ENCODE measurements at regions not wholly inside any gene's neighbourhood (a gene's known extent, or its start where the extent isn't known, plus 50 kb on each side); places are given as distances from the start of the nearest gene placed in this dataset.
"Not testable (repeated sequence)": the region's sequence is repeated elsewhere in the genome, so short reads cannot be mapped to it uniquely, and the experiment has no call there.

DNA sequence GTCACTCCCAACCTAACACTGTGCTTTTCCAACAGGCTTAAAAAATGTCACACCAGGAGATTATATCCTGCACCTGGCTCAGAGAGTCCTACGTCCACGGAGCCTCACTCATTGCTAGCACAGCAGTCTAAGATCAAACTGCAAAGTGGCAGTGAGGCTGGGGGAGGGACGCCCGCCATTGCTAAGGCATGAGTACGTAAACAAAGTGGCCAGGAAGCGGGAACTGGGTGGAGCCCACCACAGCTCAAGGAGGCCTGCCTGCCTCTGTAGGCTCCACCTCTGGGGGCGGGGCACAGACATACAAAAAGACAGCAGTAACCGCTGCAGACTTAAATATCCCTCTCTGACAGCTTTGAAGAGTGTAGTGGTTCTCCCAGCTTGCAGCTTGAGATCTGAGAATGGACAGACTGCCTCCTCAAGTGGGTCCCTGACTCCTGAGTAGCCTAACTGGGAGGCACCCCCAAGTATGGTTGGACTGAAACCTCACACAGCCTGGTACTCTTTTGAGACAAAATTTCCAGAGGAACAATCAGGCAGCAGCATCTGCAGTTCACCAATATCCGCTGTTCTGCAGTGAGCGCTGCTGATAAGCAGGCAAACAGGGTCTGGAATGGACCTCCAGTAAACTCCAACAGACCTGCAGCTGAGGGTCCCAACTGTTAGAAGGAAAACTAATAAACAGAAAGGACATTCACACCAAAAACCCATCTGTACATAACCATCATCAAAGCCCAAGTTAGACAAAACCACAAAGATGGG is 2986.4 kb upstream of the OR11H1 start:
- DNase-seq = not testable (repeated sequence)

DNA sequence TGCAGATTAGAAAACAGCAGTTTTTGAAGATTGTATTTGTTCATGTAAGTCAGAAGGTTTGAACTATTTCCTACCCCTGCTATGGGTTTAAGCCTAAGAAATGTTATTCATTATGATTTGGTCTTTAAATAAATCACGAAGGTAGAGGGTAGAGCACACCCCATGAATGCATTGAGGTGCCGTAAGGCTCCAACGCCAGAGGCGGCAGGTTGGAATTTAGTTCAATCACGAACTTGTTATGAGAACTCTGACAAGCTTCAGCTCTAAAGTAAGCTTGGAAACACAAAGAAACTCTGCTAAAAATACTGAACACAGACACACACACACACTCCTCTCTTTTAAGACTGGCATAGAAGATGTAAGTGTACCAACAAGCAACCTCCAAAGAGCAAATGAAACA is 2974.6 kb upstream of the OR11H1 start:
- DNase-seq = not testable (repeated sequence)

DNA sequence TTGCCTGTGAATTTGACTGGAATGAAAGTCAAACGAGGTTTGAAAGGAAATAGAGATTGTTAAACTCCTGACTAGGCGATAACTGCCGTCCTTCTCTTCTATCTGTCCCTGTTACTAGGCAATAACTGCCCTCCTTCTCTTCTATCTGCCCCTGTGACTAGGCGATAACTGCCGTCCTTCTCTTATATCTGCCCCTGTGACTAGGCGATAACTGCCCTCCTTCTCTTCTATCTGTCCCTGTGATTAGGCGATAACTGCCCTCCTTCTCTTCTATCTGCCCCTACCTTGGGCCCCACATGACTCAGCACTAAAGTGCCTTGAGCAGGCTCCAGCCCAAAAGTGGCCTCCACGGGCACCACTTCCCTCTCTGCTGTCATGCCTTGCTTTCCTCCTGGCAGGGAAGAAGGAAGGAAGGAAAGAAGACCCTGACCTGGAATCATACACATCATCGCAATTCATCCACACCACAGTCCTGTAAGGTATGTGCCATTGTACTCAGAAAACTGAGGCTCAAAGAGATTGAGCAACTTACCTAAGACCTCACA is 2973.3 kb upstream of the OR11H1 start:
- DNase-seq = not testable (repeated sequence)

DNA sequence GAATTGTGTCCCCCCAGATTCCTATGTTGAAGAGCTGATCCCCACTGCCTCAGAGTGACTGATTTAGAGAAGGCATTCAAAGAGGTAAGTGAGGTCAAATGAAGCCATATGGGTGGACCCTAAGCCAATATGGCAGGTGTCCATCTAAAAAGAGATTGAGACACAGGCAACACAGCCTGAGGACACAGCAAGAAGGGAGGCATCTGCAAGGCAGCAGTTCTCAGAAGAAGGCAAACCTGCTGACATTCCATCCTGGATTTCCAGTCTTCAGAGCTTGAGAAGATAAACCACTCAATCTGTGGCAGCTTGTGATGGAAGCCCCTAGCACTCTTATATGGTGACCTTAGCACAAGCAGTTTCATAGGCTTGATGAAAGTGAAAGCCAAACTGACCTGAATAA is 2956.5 kb upstream of the OR11H1 start:
- not testable (repeated sequence) for DNase-seq

DNA sequence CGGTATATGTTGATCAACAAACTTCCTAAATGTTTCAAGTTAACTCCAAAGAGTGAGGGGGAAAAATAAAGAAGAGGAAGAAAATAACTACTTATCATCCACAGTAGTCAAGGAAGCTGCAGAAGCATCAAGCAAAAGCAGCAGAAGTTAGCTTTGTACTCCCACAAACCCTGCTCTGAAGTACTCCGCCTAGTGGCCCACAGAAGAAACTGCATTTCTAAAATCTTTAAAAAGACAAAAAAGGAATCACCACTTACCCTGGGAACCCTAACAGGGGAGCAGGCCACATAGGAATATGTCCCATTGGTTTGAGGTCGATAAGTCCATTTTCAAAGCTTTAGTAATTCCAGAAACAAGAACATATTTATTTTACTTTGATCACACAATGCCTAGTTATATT is 2948.3 kb upstream of the OR11H1 start:
- DNase-seq = not testable (repeated sequence)

DNA sequence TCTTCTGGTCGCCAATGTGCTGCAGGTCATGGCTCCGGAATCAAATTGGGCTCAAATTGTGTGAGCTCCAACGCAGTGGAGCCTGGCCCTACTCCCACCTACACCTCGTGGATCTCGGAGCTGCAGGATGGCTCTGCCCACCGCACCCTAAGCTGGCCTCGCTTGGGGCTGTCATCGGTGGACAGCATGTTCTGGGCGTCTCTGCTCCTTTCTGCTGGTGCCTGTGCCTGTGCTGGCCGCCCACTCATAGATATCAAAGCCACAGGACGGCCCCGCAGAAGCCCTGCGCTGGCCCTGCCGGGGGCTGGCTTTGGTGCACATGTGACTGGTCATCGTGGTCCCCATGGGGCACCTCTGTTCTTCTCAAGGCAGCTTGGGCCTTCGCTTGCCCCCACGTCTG is 2943.5 kb upstream of the OR11H1 start:
- not testable (repeated sequence) for DNase-seq

- DNase-seq = not testable (repeated sequence)
Observed at GRCh38 chr22:12584874-12585273, 2943.1 kb upstream of the OR11H1 start.

DNA sequence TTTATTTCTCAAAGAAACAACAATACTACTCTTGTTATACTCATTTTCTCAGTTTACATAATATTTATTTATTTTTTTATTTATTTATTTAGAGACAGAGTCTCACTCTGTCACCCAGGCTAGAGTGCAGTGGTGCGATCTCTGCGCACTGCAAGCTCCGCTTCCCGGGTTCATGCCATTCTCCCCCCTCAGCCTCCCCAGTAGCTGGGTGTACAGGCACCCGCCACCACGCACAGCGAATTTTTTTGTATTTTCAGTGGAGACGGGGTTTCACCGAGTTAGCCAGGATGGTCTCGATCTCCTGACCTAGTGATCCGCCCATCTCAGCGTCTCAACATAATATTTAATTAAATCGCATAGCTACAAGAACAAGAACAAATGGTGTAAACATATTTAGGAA is 2932.3 kb upstream of the OR11H1 start:
- not testable (repeated sequence) for DNase-seq

DNA sequence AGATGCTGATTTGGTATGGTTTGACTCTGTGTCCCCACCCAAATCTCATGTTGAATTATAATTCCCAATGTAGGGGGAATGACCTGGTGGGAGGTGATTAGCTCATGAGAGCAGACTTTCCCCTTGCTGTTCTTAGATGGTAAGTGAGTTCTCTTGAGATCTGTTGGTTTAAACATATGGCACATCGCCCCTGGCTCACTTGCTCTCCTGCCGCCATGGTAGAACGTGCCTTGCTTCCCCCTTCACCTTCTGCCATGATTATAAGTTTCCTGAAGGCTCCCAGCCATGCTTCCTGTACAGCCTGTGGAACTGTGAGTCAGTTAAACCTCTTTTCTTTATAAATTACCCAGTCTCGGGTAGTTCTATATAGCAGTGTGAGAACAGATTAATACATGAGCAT is 2930.2 kb upstream of the OR11H1 start:
- not testable (repeated sequence) for DNase-seq

- DNase-seq = not testable (repeated sequence)
Observed at GRCh38 chr22:12601510-12601869, 2926.5 kb upstream of the OR11H1 start.

GRCh38 chr22:12601870-12602779 is 2925.9 kb upstream of the OR11H1 start:
- DNase-seq = peak; percentile 69

DNA sequence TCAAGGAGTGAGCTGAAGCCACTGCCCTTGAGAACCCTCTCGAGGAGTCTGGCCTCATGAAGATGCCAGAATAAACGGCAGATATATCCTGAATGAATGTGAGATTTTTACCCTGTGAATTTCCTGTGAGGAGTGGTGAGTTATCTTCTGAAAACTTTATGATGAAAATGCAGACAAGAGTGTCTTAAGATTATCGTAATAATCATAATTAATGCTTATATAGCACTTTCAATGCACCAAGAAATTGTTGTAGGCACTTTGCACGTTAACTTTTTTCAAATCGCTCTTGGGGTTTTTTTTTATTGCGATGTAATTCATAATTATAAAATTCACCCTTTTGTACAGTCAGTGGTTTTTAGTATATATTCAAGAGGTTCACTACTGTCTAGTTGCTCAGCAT is 2924.6 kb upstream of the OR11H1 start:
- DNase-seq = not testable (repeated sequence)

GRCh38 chr22:12603833-12604232 is 2924.2 kb upstream of the OR11H1 start:
- not testable (repeated sequence) for DNase-seq

GRCh38 chr22:12608454-12608853 is 2919.5 kb upstream of the OR11H1 start:
- DNase-seq = not testable (repeated sequence)

DNA sequence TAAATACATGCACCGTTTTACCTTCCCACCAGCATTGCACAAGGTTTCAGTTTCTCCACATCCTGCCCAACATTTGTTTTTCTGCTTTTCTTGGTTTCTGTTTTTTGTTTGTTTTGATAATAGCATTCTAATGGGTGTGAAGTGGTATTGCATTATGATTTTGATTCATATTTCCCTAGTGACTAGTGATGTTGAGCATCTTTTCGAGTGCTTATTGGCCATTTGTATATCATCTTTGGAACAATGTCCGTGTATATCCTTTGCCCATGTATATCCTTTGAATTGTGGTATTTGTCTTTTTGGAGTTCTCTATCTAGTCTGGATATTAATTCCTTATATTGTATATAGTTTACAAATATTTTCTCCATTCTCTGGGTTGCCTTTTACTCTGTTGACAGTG is 2914.8 kb upstream of the OR11H1 start:
- no peak for DNase-seq

DNA sequence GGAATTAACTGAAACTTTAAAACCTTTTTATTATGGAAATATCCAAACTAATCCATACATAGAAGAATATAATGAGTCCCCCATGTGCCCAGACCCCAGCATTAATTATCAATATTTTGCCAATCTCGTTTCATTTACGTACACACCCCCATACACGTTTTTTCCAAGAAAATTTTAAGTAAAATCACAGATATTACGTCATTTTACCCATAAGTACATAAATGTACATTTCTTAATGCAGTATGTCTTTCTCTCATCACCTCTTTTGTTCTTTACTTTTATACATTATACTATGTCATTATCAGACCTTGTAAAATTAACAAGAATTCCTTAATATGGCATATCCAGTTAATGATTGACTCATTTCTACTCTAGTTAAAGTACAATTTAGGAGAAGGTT is 2914.1 kb upstream of the OR11H1 start:
- not testable (repeated sequence) for DNase-seq

DNA sequence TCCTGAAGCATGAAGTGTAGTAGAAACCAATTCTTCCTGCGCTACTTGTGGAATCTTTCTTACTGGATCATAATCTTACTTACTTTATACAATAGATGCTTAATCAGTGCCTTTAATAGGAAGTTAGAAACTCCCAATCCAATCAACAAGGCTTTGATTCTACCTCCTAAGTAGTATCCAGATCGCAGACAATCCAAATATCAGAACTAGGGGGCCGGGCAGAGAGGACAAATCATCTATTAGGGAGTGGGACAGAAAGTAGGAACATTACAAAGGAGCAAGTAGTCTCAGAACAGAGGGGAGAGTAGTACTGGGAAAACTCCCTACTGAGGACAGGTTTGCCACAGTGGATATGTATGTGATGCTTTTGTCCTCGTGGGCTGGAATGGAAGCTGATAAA is 2901.1 kb upstream of the OR11H1 start:
- DNase-seq = not testable (repeated sequence)

GRCh38 chr22:12629815-12630214 is 2898.2 kb upstream of the OR11H1 start:
- DNase-seq = not testable (repeated sequence)

GRCh38 chr22:12630965-12631364 is 2897.0 kb upstream of the OR11H1 start:
- DNase-seq = not testable (repeated sequence)

- not testable (repeated sequence) for DNase-seq
Observed at GRCh38 chr22:12637566-12638166, 2890.3 kb upstream of the OR11H1 start.

GRCh38 chr22:12638319-12638718 is 2889.7 kb upstream of the OR11H1 start:
- DNase-seq = not testable (repeated sequence)

All from activated effector memory CD4-positive, alpha-beta T cell treated with anti-CD3 and anti-CD28 coated beads, Interleukin-2, amount 50 U/mL, for 16 hours (primary cell).